K562 (cell line): ENCODE measurements at regions not wholly inside any gene's neighbourhood (a gene's known extent, or its start where the extent isn't known, plus 50 kb on each side); places are given as distances from the start of the nearest gene placed in this dataset.

Experiments
- ATAC-seq: fragments of 200-7000 bp; cut with Tn5 transposase; 3 replicates; pipeline ENCODE4 v1.9.1; 2020; ENCODE audit warnings: moderate library complexity
- BruUV-seq: library from RNA; stranded (reverse); fragments of 400-500 nt; replicated peaks from 2 replicates; lab custom pipeline; 2021; lab: Mats Ljungman, UMichigan
- CTCF ChIA-PET: fragments of 300-600 bp; formaldehyde crosslinking; extraction: SDS; loops from one replicate; lab custom pipeline; 2021; ENCODE audit warnings: low intra/inter-chr PET ratio; lab: Yijun Ruan, JAX
- POLR2A ChIA-PET: fragments of 300-600, 350-650 bp; sonication (Branson Sonifier 250); formaldehyde crosslinking; extraction: SDS; loops from one replicate; lab custom pipeline; 2021; ENCODE audit warnings: antibody characterized with exemption, inconsistent platforms; lab: Yijun Ruan, JAX
- DNase-seq, 4 experiments: peaks; one replicate each; pipeline versions ENCODE4 v3.0.0 to v3.0.0-alpha.2; 2011 to 2018; ENCODE audit warnings: low spot score in 3 of 4, mixed read lengths in 3 of 4; ENCODE audit errors: extremely low read depth in 1 of 4
- FAIRE-seq: peaks from 2 replicates; lab custom pipeline; 2011; peaks lifted over from hg19 to GRCh38; lab: Jason Lieb, UNC
- H2AFZ ChIP-seq: 2 replicates; pipeline ENCODE4 v1.6.0; 2011; ENCODE audit warnings: low read depth, low read length, control low read depth, inconsistent platforms
- H3K27ac ChIP-seq: fragments of 200-600 bp; 3 replicates; pipeline ENCODE4 v1.8.0; 2011; ENCODE audit warnings: low read depth, mild to moderate bottlenecking, control low read depth, inconsistent platforms, low read length, moderate library complexity, mixed read lengths; ENCODE audit errors: extremely low read depth
- H3K27me3 ChIP-seq, 2 experiments: fragments of 300-600 bp in 1 of 2; 2 replicates in 1 of 2; 3 replicates in 1 of 2; pipeline versions ENCODE4 v1.6.0 to v1.8.0; 2011; ENCODE audit warnings: inconsistent platforms in 2 of 2, low read length in 2 of 2, mild to moderate bottlenecking in 1 of 2, mixed read lengths in 1 of 2, moderate library complexity in 1 of 2; ENCODE audit not compliant: control insufficient read depth in 2 of 2, insufficient read depth in 2 of 2
- H3K36me3 ChIP-seq: fragments of 300-600 bp; 3 replicates; pipeline ENCODE4 v1.8.0; 2011; ENCODE audit warnings: mild to moderate bottlenecking, low read length, inconsistent platforms; ENCODE audit not compliant: control insufficient read depth, insufficient read depth
- H3K4me1 ChIP-seq, 2 experiments: fragments of 200-600 bp in 1 of 2; replicated peaks in 1 of 2; 2 replicates in 1 of 2; 3 replicates in 1 of 2; pipeline versions ENCODE4 v1.5.1 to v1.8.0; 2011; ENCODE audit warnings: inconsistent platforms in 2 of 2, low read length in 2 of 2, mild to moderate bottlenecking in 1 of 2, mixed read lengths in 1 of 2, moderate library complexity in 1 of 2; ENCODE audit not compliant: control insufficient read depth in 2 of 2, insufficient read depth in 2 of 2
- H3K4me2 ChIP-seq: 2 replicates; pipeline ENCODE4 v1.6.1; 2011; ENCODE audit warnings: low read length, control low read depth, inconsistent platforms, mixed read lengths; ENCODE audit not compliant: insufficient read depth
- H3K4me3 ChIP-seq: fragments of 200-600 bp; sonication (generic), shearing (Covaris generic); 2 replicates; pipeline ENCODE4 v1.5.1; 2016; ENCODE audit warnings: control low read depth, inconsistent platforms
- H3K79me2 ChIP-seq: fragments of 200-600 bp; 3 replicates; pipeline ENCODE4 v1.8.0; 2011; ENCODE audit warnings: low read length, inconsistent platforms; ENCODE audit not compliant: control insufficient read depth, insufficient read depth
- H3K9ac ChIP-seq, 2 experiments: 2 replicates each; pipeline versions ENCODE4 v1.6.0 to v1.6.1; 2011; ENCODE audit warnings: low read depth in 2 of 2, low read length in 2 of 2, control low read depth in 1 of 2, inconsistent platforms in 1 of 2, mild to moderate bottlenecking in 1 of 2, mixed read lengths in 1 of 2; ENCODE audit not compliant: insufficient read depth in 1 of 2
- H3K9me1 ChIP-seq: one replicate; pipeline ENCODE4 v1.6.0; 2011; ENCODE audit warnings: inconsistent platforms, mild to moderate bottlenecking, low read length, moderate library complexity; ENCODE audit not compliant: control insufficient read depth, insufficient read depth
- H3K9me3 ChIP-seq: replicated peaks from 2 replicates; pipeline ENCODE4 v1.5.1; 2011; ENCODE audit warnings: low read depth, low read length, inconsistent platforms; ENCODE audit not compliant: control insufficient read depth, insufficient read depth
- H4K20me1 ChIP-seq: replicated peaks from 2 replicates; pipeline ENCODE4 v1.6.1; 2011; ENCODE audit warnings: low read length, inconsistent platforms, mixed read lengths; ENCODE audit not compliant: control insufficient read depth, insufficient read depth
- KDM1A ChIP-seq, 2 experiments: fragments of 450-650 bp; IDR thresholded peaks; 2 replicates each; pipeline ENCODE4 v1.6.1; 2016; ENCODE audit warnings: mild to moderate bottlenecking in 2 of 2
- MAFF ChIP-seq: IDR thresholded peaks from 2 replicates; pipeline ENCODE4 v1.6.1; 2012; ENCODE audit warnings: low read length, improper control_type of control experiment
- MEF2D ChIP-seq: conservative IDR thresholded peaks from 2 replicates; pipeline ENCODE4 v1.6.1; 2016; ENCODE audit warnings: low read depth, missing genetic modification characterization, missing compliant biosample characterization
- NCOA1 ChIP-seq: fragments of 450-650 bp; IDR thresholded peaks from 2 replicates; pipeline ENCODE4 v1.6.1; 2016; ENCODE audit warnings: low read depth
- SMAD1 ChIP-seq: fragments of 150-350 bp; IDR thresholded peaks from 2 replicates; pipeline ENCODE4 v1.6.1; 2014; ENCODE audit warnings: low read length, low read depth; ENCODE audit not compliant: partially characterized antibody
- STAG1 ChIP-seq: sonication (generic); formaldehyde crosslinking; IDR thresholded peaks from 2 replicates; pipeline ENCODE4 v1.5.0; 2020; ENCODE audit warnings: missing genetic modification reagents, borderline replicate concordance
- TAL1 ChIP-seq: fragments of 450-650 bp; IDR thresholded peaks from 2 replicates; pipeline ENCODE4 v1.6.1; 2016; ENCODE audit warnings: mild to moderate bottlenecking
- TBL1XR1 ChIP-seq, 2 experiments: IDR thresholded peaks; 2 replicates each; pipeline ENCODE4 v1.6.1; 2012; ENCODE audit warnings: improper control_type of control experiment in 2 of 2, low read length in 2 of 2, mild to moderate bottlenecking in 1 of 2
- WGBS: fragments of 100-300 bp; shearing (Covaris generic); methylation state at CpG from one replicate; pipeline ENCODE4 v1.1.6; 2016; ENCODE audit warnings: low coverage, mixed read lengths; ENCODE audit not compliant: insufficient coverage; ENCODE audit errors: missing lambda C conversion rate; 5-methylcytosine and 5-hydroxymethylcytosine counted together
- in situ Hi-C: fragments of 300-500 bp; cut with MboI; formaldehyde crosslinking; loops from 4 replicates; pipeline ENCODE4 v1.15.0; 2018; ENCODE audit warnings: inconsistent platforms, mixed read lengths
- intact Hi-C: fragments of 100-400 bp; cut with micrococcal nuclease; formaldehyde crosslinking; loops from 2 replicates; pipeline ENCODE4 v1.14.2; 2022
- TF ChIP-seq, protein P1 (sequence below): fragments of 450-650 bp; IDR thresholded peaks from 2 replicates; pipeline ENCODE4 v1.6.1; 2016; ENCODE audit warnings: low read depth
- TF ChIP-seq, protein P2 (sequence below): sonication (generic); formaldehyde crosslinking; IDR thresholded peaks from 2 replicates; pipeline ENCODE4 v1.8.1; 2023; ENCODE audit warnings: mild to moderate bottlenecking, missing genetic modification reagents

GRCh38 chr10:78458983-78459638 is 425.4 kb downstream of the RPS24 start:
- WGBS, result 0% methylated on average over 3 of the region's 3 CpGs
- no peaks in the 10 kb centered on the region for H3K36me3 ChIP-seq
- H2AFZ ChIP-seq, result no peak overlapping the region
- ChIA-PET CTCF (no interaction called here), POLR2A (interaction anchor here (1.0 to 1.6 kb wide), 3 partner anchors 9 to 12 kb away, joined by 3 to 7 read pairs (median 3); no protein-coding TSS in a partner anchor)
- no peak overlapping the region for H3K4me2 ChIP-seq
- FAIRE-seq, result peak; percentile 66
- BruUV-seq, result no TSS peak
- ATAC-seq, result peak; percentile 57; the same call in 2 of the 3 replicates
- H3K9ac ChIP-seq, result no peak overlapping the region
- H3K4me1 ChIP-seq, result peaks cover 0 to 20% of the 10 kb centered on the region in 2 experiments; a peak in 4 of 5 replicates
- no peak overlapping the region for H3K27ac ChIP-seq
- intact Hi-C loops, result no loop called here
- peaks cover 9% of the 10 kb centered on the region; the same call in 1 of the 2 replicates for H4K20me1 ChIP-seq
- peak; percentile 47 to 63 (median 50) for DNase-seq
- H3K9me3 ChIP-seq, result no peaks in the 10 kb centered on the region
- no peaks in the 10 kb centered on the region for H3K9me1 ChIP-seq
- no peaks in the 10 kb centered on the region for H3K79me2 ChIP-seq
- no peak overlapping the region for H3K4me3 ChIP-seq
- in situ Hi-C loops, result no loop called here
- H3K27me3 ChIP-seq, result peaks cover 11 to 43% of the 10 kb centered on the region in 2 experiments
- no peak for TF ChIP-seq SMAD1
- TF ChIP-seq MAFF, result 0 out of 2 replicates have a peak, but pooled peaks have one; percentile 3
- TF ChIP-seq, protein P1, sequence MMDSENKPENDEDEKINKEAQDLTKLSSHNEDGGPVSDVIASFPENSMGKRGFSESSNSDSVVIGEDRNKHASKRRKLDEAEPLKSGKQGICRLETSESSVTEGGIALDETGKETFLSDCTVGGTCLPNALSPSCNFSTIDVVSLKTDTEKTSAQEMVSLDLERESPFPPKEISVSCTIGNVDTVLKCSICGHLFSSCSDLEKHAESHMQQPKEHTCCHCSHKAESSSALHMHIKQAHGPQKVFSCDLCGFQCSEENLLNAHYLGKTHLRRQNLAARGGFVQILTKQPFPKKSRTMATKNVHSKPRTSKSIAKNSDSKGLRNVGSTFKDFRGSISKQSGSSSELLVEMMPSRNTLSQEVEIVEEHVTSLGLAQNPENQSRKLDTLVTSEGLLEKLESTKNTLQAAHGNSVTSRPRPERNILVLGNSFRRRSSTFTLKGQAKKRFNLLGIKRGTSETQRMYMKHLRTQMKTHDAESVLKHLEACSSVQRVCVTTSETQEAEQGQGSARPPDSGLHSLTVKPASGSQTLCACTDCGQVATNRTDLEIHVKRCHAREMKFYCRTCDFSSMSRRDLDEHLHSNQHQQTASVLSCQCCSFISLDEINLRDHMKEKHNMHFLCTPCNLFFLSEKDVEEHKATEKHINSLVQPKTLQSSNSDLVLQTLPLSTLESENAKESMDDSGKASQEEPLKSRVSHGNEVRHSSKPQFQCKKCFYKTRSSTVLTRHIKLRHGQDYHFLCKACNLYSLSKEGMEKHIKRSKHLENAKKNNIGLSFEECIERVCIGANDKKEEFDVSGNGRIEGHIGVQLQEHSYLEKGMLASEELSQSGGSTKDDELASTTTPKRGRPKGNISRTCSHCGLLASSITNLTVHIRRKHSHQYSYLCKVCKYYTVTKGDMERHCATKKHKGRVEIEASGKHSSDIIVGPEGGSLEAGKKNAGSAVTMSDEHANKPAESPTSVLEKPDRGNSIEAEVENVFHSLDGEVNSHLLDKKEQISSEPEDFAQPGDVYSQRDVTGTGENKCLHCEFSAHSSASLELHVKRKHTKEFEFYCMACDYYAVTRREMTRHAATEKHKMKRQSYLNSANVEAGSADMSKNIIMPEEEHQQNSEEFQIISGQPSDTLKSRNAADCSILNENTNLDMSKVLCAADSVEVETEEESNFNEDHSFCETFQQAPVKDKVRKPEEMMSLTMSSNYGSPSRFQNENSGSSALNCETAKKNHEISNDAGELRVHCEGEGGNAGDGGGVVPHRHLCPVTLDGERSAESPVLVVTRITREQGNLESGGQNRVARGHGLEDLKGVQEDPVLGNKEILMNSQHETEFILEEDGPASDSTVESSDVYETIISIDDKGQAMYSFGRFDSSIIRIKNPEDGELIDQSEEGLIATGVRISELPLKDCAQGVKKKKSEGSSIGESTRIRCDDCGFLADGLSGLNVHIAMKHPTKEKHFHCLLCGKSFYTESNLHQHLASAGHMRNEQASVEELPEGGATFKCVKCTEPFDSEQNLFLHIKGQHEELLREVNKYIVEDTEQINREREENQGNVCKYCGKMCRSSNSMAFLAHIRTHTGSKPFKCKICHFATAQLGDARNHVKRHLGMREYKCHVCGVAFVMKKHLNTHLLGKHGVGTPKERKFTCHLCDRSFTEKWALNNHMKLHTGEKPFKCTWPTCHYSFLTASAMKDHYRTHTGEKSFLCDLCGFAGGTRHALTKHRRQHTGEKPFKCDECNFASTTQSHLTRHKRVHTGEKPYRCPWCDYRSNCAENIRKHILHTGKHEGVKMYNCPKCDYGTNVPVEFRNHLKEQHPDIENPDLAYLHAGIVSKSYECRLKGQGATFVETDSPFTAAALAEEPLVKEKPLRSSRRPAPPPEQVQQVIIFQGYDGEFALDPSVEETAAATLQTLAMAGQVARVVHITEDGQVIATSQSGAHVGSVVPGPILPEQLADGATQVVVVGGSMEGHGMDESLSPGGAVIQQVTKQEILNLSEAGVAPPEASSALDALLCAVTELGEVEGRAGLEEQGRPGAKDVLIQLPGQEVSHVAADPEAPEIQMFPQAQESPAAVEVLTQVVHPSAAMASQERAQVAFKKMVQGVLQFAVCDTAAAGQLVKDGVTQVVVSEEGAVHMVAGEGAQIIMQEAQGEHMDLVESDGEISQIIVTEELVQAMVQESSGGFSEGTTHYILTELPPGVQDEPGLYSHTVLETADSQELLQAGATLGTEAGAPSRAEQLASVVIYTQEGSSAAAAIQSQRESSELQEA, result no peak
- TF ChIP-seq NCOA1, result peak; percentile 61; the same call in 1 of the 2 replicates
- peak; percentile 82 to 92 for TF ChIP-seq KDM1A (IDR thresholded peaks at IDR 0.05)
- peak; percentile 93 for TF ChIP-seq TAL1
- TF ChIP-seq, protein P2, sequence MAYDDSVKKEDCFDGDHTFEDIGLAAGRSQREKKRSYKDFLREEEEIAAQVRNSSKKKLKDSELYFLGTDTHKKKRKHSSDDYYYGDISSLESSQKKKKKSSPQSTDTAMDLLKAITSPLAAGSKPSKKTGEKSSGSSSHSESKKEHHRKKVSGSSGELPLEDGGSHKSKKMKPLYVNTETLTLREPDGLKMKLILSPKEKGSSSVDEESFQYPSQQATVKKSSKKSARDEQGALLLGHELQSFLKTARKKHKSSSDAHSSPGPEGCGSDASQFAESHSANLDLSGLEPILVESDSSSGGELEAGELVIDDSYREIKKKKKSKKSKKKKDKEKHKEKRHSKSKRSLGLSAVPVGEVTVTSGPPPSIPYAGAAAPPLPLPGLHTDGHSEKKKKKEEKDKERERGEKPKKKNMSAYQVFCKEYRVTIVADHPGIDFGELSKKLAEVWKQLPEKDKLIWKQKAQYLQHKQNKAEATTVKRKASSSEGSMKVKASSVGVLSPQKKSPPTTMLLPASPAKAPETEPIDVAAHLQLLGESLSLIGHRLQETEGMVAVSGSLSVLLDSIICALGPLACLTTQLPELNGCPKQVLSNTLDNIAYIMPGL (CRISPR knock-in tag), result no peak
- no peak for TF ChIP-seq STAG1 (CRISPR knock-in tag)
- TF ChIP-seq TBL1XR1 (IDR thresholded peaks at IDR 0.05; ENCODE audit: low read length in 2 of 2), result peak in 1 of 2 experiments; percentile 63; a peak in 1 of 4 replicates
- TF ChIP-seq MEF2D, result peak; percentile 39; the same call in 1 of the 2 replicates
